WTC11 (cell line): ENCODE measurements at regions not wholly inside any gene's neighbourhood (a gene's known extent, or its start where the extent isn't known, plus 50 kb on each side); places are given as distances from the start of the nearest gene placed in this dataset.

Source experiments
- ATAC-seq: fragments of 200-7000 bp; cut with Tn5 transposase; 2 replicates; pipeline ENCODE4 v1.10.0; 2021; ENCODE audit warnings: mild to moderate bottlenecking, moderate library complexity
- CTCF ChIA-PET: fragments of 300-600 bp; sonication (Branson Sonifier 250); formaldehyde crosslinking; loops from one replicate; lab custom pipeline; 2021; ENCODE audit warnings: antibody characterized with exemption; lab: Charles Lee
- POLR2A ChIA-PET: fragments of 350-600 bp; sonication (Branson Sonifier 250); formaldehyde crosslinking; loops from one replicate; lab custom pipeline; 2021; ENCODE audit warnings: antibody characterized with exemption; lab: Charles Lee
- DNase-seq: peaks from one replicate; pipeline ENCODE4 v3.0.0; 2021; ENCODE audit warnings: low spot score
- H3K27ac Mint-ChIP-seq: 2 replicates; pipeline ENCODE4 v1.8.0; 2021; ENCODE audit warnings: mixed read lengths
- H3K27me3 Mint-ChIP-seq: 2 replicates; pipeline ENCODE4 v1.8.0; 2021; ENCODE audit warnings: low read depth, mild to moderate bottlenecking, moderate library complexity, mixed read lengths
- H3K36me3 Mint-ChIP-seq: 2 replicates; pipeline ENCODE4 v1.8.0; 2021; ENCODE audit warnings: mixed read lengths
- H3K4me1 Mint-ChIP-seq: 2 replicates; pipeline ENCODE4 v1.8.0; 2022; ENCODE audit warnings: mixed read lengths
- H3K4me3 Mint-ChIP-seq: 2 replicates; pipeline ENCODE4 v1.8.0; 2021; ENCODE audit warnings: mild to moderate bottlenecking, moderate library complexity, mixed read lengths
- H3K9me3 Mint-ChIP-seq: 2 replicates; pipeline ENCODE4 v1.8.0; 2021; ENCODE audit warnings: mixed read lengths
- E2F1 ChIP-seq: sonication (generic); formaldehyde crosslinking; IDR thresholded peaks from 2 replicates; pipeline ENCODE4 v1.8.0; 2022; ENCODE audit warnings: mild to moderate bottlenecking, missing genetic modification reagents
- E2F4 ChIP-seq: sonication (generic); formaldehyde crosslinking; IDR thresholded peaks from 2 replicates; pipeline ENCODE4 v1.8.1; 2022; ENCODE audit warnings: low read depth, mild to moderate bottlenecking, moderate library complexity, missing genetic modification reagents, borderline replicate concordance
- ELF4 ChIP-seq: sonication (generic); formaldehyde crosslinking; IDR thresholded peaks from 2 replicates; pipeline ENCODE4 v1.8.1; 2022; ENCODE audit warnings: low read depth, mild to moderate bottlenecking, moderate library complexity, missing genetic modification reagents
- FOXP1 ChIP-seq: sonication (generic); formaldehyde crosslinking; IDR thresholded peaks from 2 replicates; pipeline ENCODE4 v1.8.0; 2022; ENCODE audit warnings: missing genetic modification reagents, mild to moderate bottlenecking, moderate library complexity, borderline replicate concordance
- FOXP4 ChIP-seq: sonication (generic); formaldehyde crosslinking; IDR thresholded peaks from 2 replicates; pipeline ENCODE4 v1.8.0; 2022; ENCODE audit warnings: mild to moderate bottlenecking, missing genetic modification reagents
- JUN ChIP-seq: sonication (generic); formaldehyde crosslinking; IDR thresholded peaks from 2 replicates; pipeline ENCODE4 v1.8.0; 2023; ENCODE audit warnings: mild to moderate bottlenecking, missing genetic modification reagents
- KAT7 ChIP-seq: sonication (generic); formaldehyde crosslinking; IDR thresholded peaks from 2 replicates; pipeline ENCODE4 v1.8.1; 2023; ENCODE audit warnings: missing genetic modification reagents, mild to moderate bottlenecking, borderline replicate concordance
- NFYB ChIP-seq: sonication (generic); formaldehyde crosslinking; conservative IDR thresholded peaks from 2 replicates; pipeline ENCODE4 v1.8.0; 2022; ENCODE audit warnings: low read depth, missing genetic modification reagents
- NR1H2 ChIP-seq: sonication (generic); formaldehyde crosslinking; IDR thresholded peaks from 2 replicates; pipeline ENCODE4 v1.9.0; 2021; ENCODE audit warnings: mild to moderate bottlenecking, moderate library complexity, missing genetic modification reagents
- OVOL2 ChIP-seq: fragments of 250-450 bp; sonication (Bioruptor Pico); IDR thresholded peaks from 2 replicates; pipeline ENCODE4 v1.9.0; 2021; ENCODE audit warnings: mild to moderate bottlenecking, borderline replicate concordance
- ZBTB21 ChIP-seq: sonication (generic); formaldehyde crosslinking; IDR thresholded peaks from 2 replicates; pipeline ENCODE4 v1.8.1; 2023; ENCODE audit warnings: mild to moderate bottlenecking, missing genetic modification reagents, borderline replicate concordance
- ZMAT4 ChIP-seq: fragments of 250-450 bp; sonication (Bioruptor Pico); IDR thresholded peaks from 2 replicates; pipeline ENCODE4 v1.9.0; 2021; ENCODE audit warnings: mild to moderate bottlenecking
- ZNF232 ChIP-seq: sonication (generic); formaldehyde crosslinking; IDR thresholded peaks from 2 replicates; pipeline ENCODE4 v1.8.0; 2022; ENCODE audit warnings: mild to moderate bottlenecking, missing genetic modification reagents
- ZNF263 ChIP-seq: sonication (generic); formaldehyde crosslinking; IDR thresholded peaks from 2 replicates; pipeline ENCODE4 v1.8.1; 2022; ENCODE audit warnings: low read depth, mild to moderate bottlenecking, moderate library complexity, missing genetic modification reagents
- ZNF396 ChIP-seq: fragments of 250-450 bp; sonication (Bioruptor Pico); IDR thresholded peaks from 2 replicates; pipeline ENCODE4 v1.8.0; 2021; ENCODE audit warnings: mild to moderate bottlenecking, moderate library complexity, borderline replicate concordance
- ZNF423 ChIP-seq: fragments of 250-450 bp; sonication (Bioruptor Pico); IDR thresholded peaks from 2 replicates; pipeline ENCODE4 v2.1.2; 2022; ENCODE audit warnings: mild to moderate bottlenecking, moderate library complexity
- ZNF532 ChIP-seq: fragments of 250-450 bp; sonication (Bioruptor Pico); IDR thresholded peaks from 2 replicates; pipeline ENCODE4 v1.9.0; 2021; ENCODE audit warnings: mild to moderate bottlenecking, borderline replicate concordance
- TF ChIP-seq, protein P1 (sequence below): sonication (generic); formaldehyde crosslinking; IDR thresholded peaks from 2 replicates; pipeline ENCODE4 v1.8.1; 2022; ENCODE audit warnings: missing genetic modification reagents, borderline replicate concordance
- TF ChIP-seq, protein P2 (sequence below): sonication (generic); formaldehyde crosslinking; conservative IDR thresholded peaks from 2 replicates; pipeline ENCODE4 v1.8.1; 2022; ENCODE audit warnings: mild to moderate bottlenecking, missing genetic modification reagents

DNA sequence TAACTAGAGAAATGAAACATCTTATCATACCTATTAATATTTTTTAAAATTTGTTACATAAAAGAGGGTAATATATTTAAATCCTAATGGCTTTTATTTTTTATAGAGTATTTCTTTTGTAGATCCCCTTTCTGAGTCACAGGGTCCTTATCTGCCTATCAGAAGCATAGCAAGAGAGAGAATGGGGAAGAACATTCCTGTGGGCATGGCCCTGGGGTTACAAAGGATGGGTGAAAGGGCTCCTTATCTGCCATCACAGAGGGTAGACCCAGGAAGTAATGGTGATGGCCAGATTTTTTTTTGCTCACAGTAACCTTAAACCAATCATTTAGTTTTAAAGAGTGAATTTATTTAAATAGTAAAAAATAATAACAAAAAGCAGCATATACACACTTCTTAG is 582.1 kb upstream of the HTR1E start (continued):
- no peak for TF ChIP-seq FOXP4 (CRISPR knock-in tag)
- no peak for TF ChIP-seq ZNF232 (CRISPR knock-in tag)
- no peak for TF ChIP-seq E2F4
- TF ChIP-seq NFYB (CRISPR knock-in tag): no peak
- TF ChIP-seq OVOL2 (CRISPR knock-in tag): no peak
- TF ChIP-seq, protein P1, sequence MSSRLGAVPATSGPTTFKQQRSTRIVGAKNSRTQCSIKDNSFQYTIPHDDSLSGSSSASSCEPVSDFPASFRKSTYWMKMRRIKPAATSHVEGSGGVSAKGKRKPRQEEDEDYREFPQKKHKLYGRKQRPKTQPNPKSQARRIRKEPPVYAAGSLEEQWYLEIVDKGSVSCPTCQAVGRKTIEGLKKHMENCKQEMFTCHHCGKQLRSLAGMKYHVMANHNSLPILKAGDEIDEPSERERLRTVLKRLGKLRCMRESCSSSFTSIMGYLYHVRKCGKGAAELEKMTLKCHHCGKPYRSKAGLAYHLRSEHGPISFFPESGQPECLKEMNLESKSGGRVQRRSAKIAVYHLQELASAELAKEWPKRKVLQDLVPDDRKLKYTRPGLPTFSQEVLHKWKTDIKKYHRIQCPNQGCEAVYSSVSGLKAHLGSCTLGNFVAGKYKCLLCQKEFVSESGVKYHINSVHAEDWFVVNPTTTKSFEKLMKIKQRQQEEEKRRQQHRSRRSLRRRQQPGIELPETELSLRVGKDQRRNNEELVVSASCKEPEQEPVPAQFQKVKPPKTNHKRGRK: no peak
- TF ChIP-seq FOXP1 (CRISPR knock-in tag): no peak
- no peak for TF ChIP-seq ZBTB21 (CRISPR knock-in tag)
- TF ChIP-seq ZNF263 (CRISPR knock-in tag): no peak
- TF ChIP-seq, protein P2, sequence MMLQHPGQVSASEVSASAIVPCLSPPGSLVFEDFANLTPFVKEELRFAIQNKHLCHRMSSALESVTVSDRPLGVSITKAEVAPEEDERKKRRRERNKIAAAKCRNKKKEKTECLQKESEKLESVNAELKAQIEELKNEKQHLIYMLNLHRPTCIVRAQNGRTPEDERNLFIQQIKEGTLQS (CRISPR knock-in tag): no peak
- TF ChIP-seq JUN: no peak
- no peak for TF ChIP-seq ZNF423 (CRISPR knock-in tag)
- TF ChIP-seq ZNF396 (CRISPR knock-in tag): no peak
- TF ChIP-seq ZNF532: no peak

DNA sequence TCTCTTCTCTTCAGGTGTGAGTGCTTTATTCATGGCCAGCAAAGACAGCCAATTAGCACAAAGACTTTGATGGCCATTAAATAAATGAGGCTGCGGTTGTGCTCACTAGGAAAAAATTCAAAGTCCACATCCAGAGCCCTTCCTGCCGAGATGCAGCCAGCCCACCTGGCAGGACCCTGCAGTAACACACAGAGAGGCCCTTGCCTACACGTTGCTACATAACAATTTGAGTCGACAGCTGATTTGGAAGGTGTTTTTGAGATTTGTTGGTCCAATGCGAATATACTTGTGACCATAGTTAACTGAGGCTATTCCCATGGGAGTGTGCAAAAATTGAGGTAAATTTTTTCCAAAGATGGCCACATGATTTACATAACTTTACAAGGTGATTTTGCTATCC is 605.4 kb upstream of the HTR1E start:
- DNase-seq: no peak
- POLR2A ChIA-PET: no interaction called here
- Mint-ChIP-seq H3K27me3 (no peaks in the 10 kb centered on the region), H3K27ac (no peak overlapping the region), H3K36me3 (no peaks in the 10 kb centered on the region), H3K9me3 (no peaks in the 10 kb centered on the region; the same call in 1 of the 2 replicates), H3K4me1 (peaks cover 18% of the 10 kb centered on the region), H3K4me3 (no peak overlapping the region)
- ATAC-seq: peak; percentile 56
- no peak for TF ChIP-seq ELF4 (CRISPR knock-in tag)
- TF ChIP-seq, protein P1: no peak
- TF ChIP-seq NR1H2 (CRISPR knock-in tag): no peak
- no peak for TF ChIP-seq E2F1 (CRISPR knock-in tag)
- no peak for TF ChIP-seq KAT7
- no peak for TF ChIP-seq ZMAT4 (CRISPR knock-in tag)
- CTCF ChIA-PET: no interaction called here
